ENCODE measurements at regions not wholly inside any gene's neighbourhood (a gene's known extent, or its start where the extent isn't known, plus 50 kb on each side); places are given as distances from the start of the nearest gene placed in this dataset.

DNA sequence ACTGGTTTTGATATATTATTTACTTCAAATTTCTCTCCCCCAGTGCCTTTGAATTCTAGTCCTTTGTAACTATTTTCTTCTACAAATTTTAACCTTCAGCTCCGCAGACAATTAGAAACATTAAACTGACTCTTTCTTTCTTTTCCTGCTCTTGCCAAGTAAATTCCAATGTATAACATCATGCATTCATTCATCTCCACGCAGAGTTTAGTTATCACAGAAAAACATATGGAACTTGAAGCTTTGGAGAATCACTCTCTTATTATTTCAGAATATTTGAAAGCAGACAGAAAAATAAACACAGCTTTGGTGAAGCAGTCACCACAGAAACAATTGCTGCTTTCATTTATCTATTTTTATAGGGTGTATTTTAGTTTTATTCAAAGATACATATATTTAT, 778.7 kb upstream of the CDH8 start:
- TF ChIP-seq, protein P1, sequence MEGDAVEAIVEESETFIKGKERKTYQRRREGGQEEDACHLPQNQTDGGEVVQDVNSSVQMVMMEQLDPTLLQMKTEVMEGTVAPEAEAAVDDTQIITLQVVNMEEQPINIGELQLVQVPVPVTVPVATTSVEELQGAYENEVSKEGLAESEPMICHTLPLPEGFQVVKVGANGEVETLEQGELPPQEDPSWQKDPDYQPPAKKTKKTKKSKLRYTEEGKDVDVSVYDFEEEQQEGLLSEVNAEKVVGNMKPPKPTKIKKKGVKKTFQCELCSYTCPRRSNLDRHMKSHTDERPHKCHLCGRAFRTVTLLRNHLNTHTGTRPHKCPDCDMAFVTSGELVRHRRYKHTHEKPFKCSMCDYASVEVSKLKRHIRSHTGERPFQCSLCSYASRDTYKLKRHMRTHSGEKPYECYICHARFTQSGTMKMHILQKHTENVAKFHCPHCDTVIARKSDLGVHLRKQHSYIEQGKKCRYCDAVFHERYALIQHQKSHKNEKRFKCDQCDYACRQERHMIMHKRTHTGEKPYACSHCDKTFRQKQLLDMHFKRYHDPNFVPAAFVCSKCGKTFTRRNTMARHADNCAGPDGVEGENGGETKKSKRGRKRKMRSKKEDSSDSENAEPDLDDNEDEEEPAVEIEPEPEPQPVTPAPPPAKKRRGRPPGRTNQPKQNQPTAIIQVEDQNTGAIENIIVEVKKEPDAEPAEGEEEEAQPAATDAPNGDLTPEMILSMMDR (IDR thresholded peaks at IDR 0.05): no peak
- TF ChIP-seq POLR2AphosphoS5 (IDR thresholded peaks at IDR 0.05; ENCODE audit: low read depth, low read length): no peak
